Panc1 (cell line): ENCODE measurements at regions not wholly inside any gene's neighbourhood (a gene's known extent, or its start where the extent isn't known, plus 50 kb on each side); places are given as distances from the start of the nearest gene placed in this dataset.
A peak's percentile ranks its signal among the peaks of the same experiment; 100 is the strongest.

ENCODE experiments used
- ATAC-seq: fragments of 200-7000 bp; cut with Tn5 transposase; 2 replicates; pipeline ENCODE4 v1.9.1; 2020; ENCODE audit warnings: mild to moderate bottlenecking, moderate library complexity
- BruUV-seq: library from RNA; stranded (reverse); fragments of 400-500 nt; replicated peaks from 2 replicates; lab custom pipeline; 2021; lab: Mats Ljungman, UMichigan
- CTCF ChIA-PET: fragments of 300-600 bp; sonication (Branson Sonifier 250); formaldehyde crosslinking; loops from one replicate; lab custom pipeline; 2022; ENCODE audit warnings: antibody characterized with exemption; lab: Charles Lee
- POLR2A ChIA-PET: fragments of 300-600 bp; sonication (Branson Sonifier 250); formaldehyde crosslinking; loops from one replicate; lab custom pipeline; 2022; ENCODE audit warnings: antibody characterized with exemption; lab: Charles Lee
- DNase-seq: peaks from one replicate; pipeline ENCODE4 v3.0.0-alpha.2; 2010; ENCODE audit warnings: low read depth, low spot score
- H3K27ac ChIP-seq: 2 replicates; pipeline ENCODE4 v1.5.1; 2011; ENCODE audit warnings: mild to moderate bottlenecking, low read length, inconsistent platforms
- H3K27me3 ChIP-seq: fragments of 200-500 bp; sonication (Bioruptor generic); 2 replicates; pipeline ENCODE4 v1.6.0; 2014; ENCODE audit warnings: low read length, inconsistent platforms; ENCODE audit not compliant: control insufficient read depth, insufficient read depth
- H3K36me3 ChIP-seq: fragments of 200-500 bp; sonication (Bioruptor generic); 2 replicates; pipeline ENCODE4 v1.5.1; 2014; ENCODE audit warnings: inconsistent platforms, mild to moderate bottlenecking, low read length, moderate library complexity; ENCODE audit not compliant: control insufficient read depth, insufficient read depth
- H3K4me1 ChIP-seq: 2 replicates; pipeline ENCODE4 v1.5.1; 2011; ENCODE audit warnings: inconsistent platforms, mild to moderate bottlenecking, low read length, moderate library complexity; ENCODE audit not compliant: control insufficient read depth, insufficient read depth
- H3K4me3 ChIP-seq, 2 experiments: 2 replicates each; pipeline ENCODE4 v1.5.1; 2011 to 2012; ENCODE audit warnings: low read depth in 2 of 2, low read length in 2 of 2, mild to moderate bottlenecking in 2 of 2, inconsistent platforms in 1 of 2, moderate library complexity in 1 of 2
- H3K9me3 ChIP-seq: fragments of 200-500 bp; sonication (Bioruptor generic); 2 replicates; pipeline ENCODE4 v1.5.1; 2014; ENCODE audit warnings: low read depth, mild to moderate bottlenecking, inconsistent platforms, low read length, moderate library complexity; ENCODE audit not compliant: control insufficient read depth, insufficient read depth
- CTCF ChIP-seq: fragments of 450-650 bp; IDR thresholded peaks from 2 replicates; pipeline ENCODE4 v1.5.1; 2017; ENCODE audit warnings: mild to moderate bottlenecking
- POLR2AphosphoS5 ChIP-seq: IDR thresholded peaks from 2 replicates; pipeline ENCODE4 v1.6.1; 2012; ENCODE audit warnings: mild to moderate bottlenecking, low read depth, low read length, moderate library complexity
- REST ChIP-seq, 2 experiments: IDR thresholded peaks; 2 replicates each; pipeline ENCODE4 v1.6.1; 2011 to 2012; ENCODE audit warnings: low read depth in 2 of 2, control low read depth in 1 of 2, low read length in 1 of 2, mild to moderate bottlenecking in 1 of 2, moderate library complexity in 1 of 2; ENCODE audit not compliant: insufficient read depth in 1 of 2
- SIN3A ChIP-seq: IDR thresholded peaks from 2 replicates; pipeline ENCODE4 v1.6.1; 2012; ENCODE audit warnings: low read depth, mild to moderate bottlenecking, low read length, moderate library complexity, borderline replicate concordance; ENCODE audit not compliant: insufficient read depth
- TCF7L2 ChIP-seq: IDR thresholded peaks from 2 replicates; pipeline ENCODE4 v1.6.1; 2011; ENCODE audit warnings: mild to moderate bottlenecking, low read depth, low read length, inconsistent platforms
- in situ Hi-C: cut with HindIII; loops from 2 replicates; pipeline ENCODE4 v1.10.0; 2016; ENCODE audit warnings: low sequenced_read_pairs, low pct_unique_long_range_greater_than_20kb
- intact Hi-C: fragments of 100-400 bp; cut with micrococcal nuclease; formaldehyde crosslinking; loops from one replicate; pipeline ENCODE4 v1.10.0; 2022; ENCODE audit not compliant: unreplicated experiment

GRCh38 chr15:35307026-35307425 is 221.9 kb upstream of the NANOGP8 start:
- Histone ChIP-seq H3K27me3 (no peaks in the 10 kb centered on the region), H3K27ac (peak overlapping the region; percentile 67), H3K4me1 (peaks cover 10% of the 10 kb centered on the region), H3K36me3 (no peaks in the 10 kb centered on the region), H3K9me3 (no peaks in the 10 kb centered on the region), H3K4me3 (no peak overlapping the region)
- POLR2A ChIA-PET = no interaction called here
- TF ChIP-seq CTCF = no peak
- TF ChIP-seq SIN3A = no peak
- TF ChIP-seq REST (IDR thresholded peaks at IDR 0.05; ENCODE audit: insufficient read depth in 1 of 2, low read depth in 2 of 2, low read length in 1 of 2) = no peak
- BruUV-seq = no TSS peak
- DNase-seq = no peak
- CTCF ChIA-PET = interaction anchor here (1.1 kb wide), 1 partner anchor 138 kb away, joined by 3 read pairs; no protein-coding TSS in a partner anchor
- in situ Hi-C loops (no loop called here), intact Hi-C loops (no loop called here)
- no peak for ATAC-seq

GRCh38 chr15:35306361-35306981 is 221.4 kb upstream of the NANOGP8 start:
- Histone ChIP-seq H3K9me3 (no peaks in the 10 kb centered on the region), H3K4me1 (peaks cover 10% of the 10 kb centered on the region), H3K36me3 (no peaks in the 10 kb centered on the region), H3K27ac (peak overlapping the region; percentile 67), H3K4me3 (no peak overlapping the region), H3K27me3 (no peaks in the 10 kb centered on the region)
- no TSS peak for BruUV-seq
- DNase-seq (no peak), ATAC-seq (peak; percentile 84)
- TF ChIP-seq TCF7L2 (no peak), REST (IDR thresholded peaks at IDR 0.05; ENCODE audit: insufficient read depth in 1 of 2, low read depth in 2 of 2, low read length in 1 of 2) (no peak), POLR2AphosphoS5 (no peak), SIN3A (no peak), CTCF (no peak)
- in situ Hi-C loops = no loop called here
- intact Hi-C loops = no loop called here
- ChIA-PET POLR2A (no interaction called here), CTCF (interaction anchor here (1.1 kb wide), 1 partner anchor 138 kb away, joined by 3 read pairs; no protein-coding TSS in a partner anchor)
